ENCODE measurements at regions not wholly inside any gene's neighbourhood (a gene's known extent, or its start where the extent isn't known, plus 50 kb on each side); places are given as distances from the start of the nearest gene placed in this dataset.

- no peak for TF ChIP-seq CTCF (IDR thresholded peaks at IDR 0.05)
- no peak for TF ChIP-seq ZFX (IDR thresholded peaks at IDR 0.05; ENCODE audit: borderline replicate concordance)
Observed at GRCh38 chr3:24639061-24639460, 144.4 kb upstream of the THRB start.
